Activated naive CD8-positive, alpha-beta T cell treated with anti-CD3 and anti-CD28 coated beads, Interleukin-2, amount 50 U/mL, for 24 hours (primary cell): ENCODE measurements at regions not wholly inside any gene's neighbourhood (a gene's known extent, or its start where the extent isn't known, plus 50 kb on each side); places are given as distances from the start of the nearest gene placed in this dataset.
"Not testable (repeated sequence)": the region's sequence is repeated elsewhere in the genome, so short reads cannot be mapped to it uniquely, and the experiment has no call there.

Experiments
- ATAC-seq: fragments of 150-1000 bp; cut with Tn5 transposase; one replicate; pipeline ENCODE4 v1.10.0; 2021
- DNase-seq: peaks from one replicate; pipeline ENCODE4 v3.0.0; 2021
- H3K27ac Mint-ChIP-seq: one replicate; pipeline ENCODE4 v1.8.0; 2021; ENCODE audit warnings: mild to moderate bottlenecking, mixed read lengths
- H3K27me3 Mint-ChIP-seq: one replicate; pipeline ENCODE4 v1.8.0; 2021; ENCODE audit warnings: mixed read lengths
- H3K36me3 Mint-ChIP-seq: one replicate; pipeline ENCODE4 v1.8.0; 2021; ENCODE audit warnings: low read depth, mixed read lengths
- H3K4me1 Mint-ChIP-seq: one replicate; pipeline ENCODE4 v1.8.0; 2021; ENCODE audit warnings: mixed read lengths
- H3K4me3 Mint-ChIP-seq: one replicate; pipeline ENCODE4 v1.8.0; 2021; ENCODE audit warnings: mild to moderate bottlenecking, moderate library complexity, mixed read lengths
- H3K9me3 Mint-ChIP-seq: one replicate; pipeline ENCODE4 v1.8.0; 2021; ENCODE audit warnings: mixed read lengths

DNA sequence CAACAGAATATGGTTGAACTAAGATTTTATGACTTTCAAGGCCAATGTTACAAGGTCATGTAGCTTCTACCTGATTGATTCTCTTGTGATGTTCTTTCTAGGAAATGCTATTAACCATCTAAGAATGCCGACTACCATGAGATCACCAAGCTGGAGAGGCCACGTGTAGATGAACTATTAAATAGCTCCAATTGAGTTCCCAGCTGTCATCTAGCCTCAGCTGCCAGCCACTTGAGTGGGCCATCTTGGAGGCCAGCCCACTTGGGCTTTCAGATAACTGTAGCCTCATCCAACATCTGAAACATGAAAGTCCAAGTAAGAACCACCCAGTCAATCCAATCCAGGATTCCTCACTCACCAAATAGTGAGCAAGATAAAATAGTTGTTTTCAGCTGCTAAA, 376.9 kb upstream of the TMEFF2 start:
- DNase-seq, result no peak
- no peaks in the 10 kb centered on the region for H3K4me1 Mint-ChIP-seq
- H3K9me3 Mint-ChIP-seq, result peaks cover 8% of the 10 kb centered on the region
- no peak overlapping the region for H3K4me3 Mint-ChIP-seq
- H3K36me3 Mint-ChIP-seq, result no peaks in the 10 kb centered on the region
- no peaks in the 10 kb centered on the region for H3K27me3 Mint-ChIP-seq
- H3K27ac Mint-ChIP-seq, result no peak overlapping the region
- no peak for ATAC-seq

DNA sequence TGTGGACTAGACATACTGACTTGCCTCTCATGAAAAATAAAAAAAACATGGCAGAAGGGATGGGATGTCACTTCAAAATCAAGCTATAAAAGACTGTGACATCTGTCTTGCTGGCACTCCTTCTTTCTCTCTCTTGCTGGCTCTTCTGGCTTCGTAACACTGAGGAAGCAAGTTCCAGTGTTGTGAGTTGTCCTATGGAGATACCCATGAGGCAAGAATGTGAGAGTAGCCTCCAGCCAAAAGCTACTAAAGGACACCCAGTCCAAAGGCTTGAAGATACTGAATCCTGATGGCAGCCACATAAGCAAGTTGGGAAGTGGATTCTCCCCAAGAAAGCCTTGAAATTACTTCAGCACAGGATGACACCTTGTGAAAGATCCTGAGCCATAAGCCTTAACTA, 376.1 kb upstream of the TMEFF2 start:
- no peak overlapping the region for H3K27ac Mint-ChIP-seq
- H3K4me1 Mint-ChIP-seq, result no peaks in the 10 kb centered on the region
- no peaks in the 10 kb centered on the region for H3K36me3 Mint-ChIP-seq
- H3K27me3 Mint-ChIP-seq, result no peaks in the 10 kb centered on the region
- peaks cover 8% of the 10 kb centered on the region for H3K9me3 Mint-ChIP-seq
- ATAC-seq (no peak), DNase-seq (no peak)
- H3K4me3 Mint-ChIP-seq, result no peak overlapping the region

DNA sequence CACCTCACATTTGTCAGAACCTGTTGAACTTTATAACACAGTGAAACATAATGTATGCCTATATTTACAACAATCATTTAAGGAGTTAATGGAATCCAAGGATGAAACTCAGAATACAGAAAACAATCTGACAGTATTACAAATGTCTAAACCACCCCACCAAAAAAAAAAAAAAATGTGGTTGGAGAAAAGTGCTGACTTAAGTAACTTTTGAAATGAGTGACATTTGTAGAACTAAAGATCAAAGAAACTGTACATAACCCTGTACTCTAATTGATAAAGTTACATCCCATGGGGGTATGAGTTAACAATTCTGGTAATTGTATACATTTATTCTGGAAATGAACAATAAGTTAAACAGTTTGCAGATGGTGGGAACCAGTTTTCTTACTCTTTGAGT, 372.1 kb upstream of the TMEFF2 start:
- H3K4me3 Mint-ChIP-seq, result no peak overlapping the region
- DNase-seq, result no peak
- H3K4me1 Mint-ChIP-seq, result no peaks in the 10 kb centered on the region
- H3K9me3 Mint-ChIP-seq, result peaks cover 8% of the 10 kb centered on the region
- ATAC-seq, result no peak
- H3K27me3 Mint-ChIP-seq, result no peaks in the 10 kb centered on the region
- no peak overlapping the region for H3K27ac Mint-ChIP-seq
- no peaks in the 10 kb centered on the region for H3K36me3 Mint-ChIP-seq

DNA sequence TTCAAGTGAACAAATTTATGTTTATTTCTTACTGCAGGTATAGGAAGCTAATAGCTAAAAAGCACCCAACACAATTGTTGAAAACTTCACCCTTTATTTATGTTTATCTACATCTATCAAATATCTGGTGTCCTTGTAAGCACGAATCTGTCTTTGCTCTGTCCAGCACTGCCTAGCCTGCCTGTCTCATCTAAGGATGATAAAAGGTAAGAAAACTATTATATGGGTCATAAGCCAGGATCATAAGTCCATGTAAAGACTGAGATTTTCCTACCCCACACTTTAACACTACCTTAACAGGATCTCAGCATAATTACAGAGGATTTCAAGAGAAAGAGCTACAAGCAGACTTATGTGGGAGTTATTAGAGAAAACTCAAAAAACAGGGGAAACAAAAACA, 365.6 kb upstream of the TMEFF2 start:
- no peak overlapping the region for H3K4me3 Mint-ChIP-seq
- no peak overlapping the region for H3K27ac Mint-ChIP-seq
- ATAC-seq (no peak), DNase-seq (no peak)
- H3K36me3 Mint-ChIP-seq, result no peaks in the 10 kb centered on the region
- no peaks in the 10 kb centered on the region for H3K4me1 Mint-ChIP-seq
- H3K9me3 Mint-ChIP-seq, result no peaks in the 10 kb centered on the region
- no peaks in the 10 kb centered on the region for H3K27me3 Mint-ChIP-seq

DNA sequence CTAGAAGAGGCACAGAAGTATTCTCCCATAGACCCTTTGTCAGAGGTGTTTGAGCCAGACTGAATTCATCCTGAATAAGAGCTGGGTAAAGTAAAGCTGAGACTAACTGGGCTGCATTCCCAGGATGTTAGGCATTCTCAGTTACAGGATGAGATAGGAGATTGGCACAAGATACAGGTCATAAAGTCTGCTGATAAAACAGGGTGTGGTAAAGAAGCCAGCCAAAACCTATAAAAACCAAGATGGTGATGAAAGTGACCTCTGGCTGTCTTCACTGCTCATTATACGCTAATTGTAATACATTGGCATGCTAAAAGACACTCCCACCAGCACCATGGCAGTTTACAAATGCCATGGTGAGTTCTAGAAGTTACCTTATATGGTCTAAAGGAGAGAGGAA, 364.9 kb upstream of the TMEFF2 start:
- no peaks in the 10 kb centered on the region for H3K9me3 Mint-ChIP-seq
- H3K36me3 Mint-ChIP-seq, result no peaks in the 10 kb centered on the region
- H3K4me3 Mint-ChIP-seq, result no peak overlapping the region
- no peaks in the 10 kb centered on the region for H3K27me3 Mint-ChIP-seq
- DNase-seq (no peak), ATAC-seq (no peak)
- no peak overlapping the region for H3K27ac Mint-ChIP-seq
- no peaks in the 10 kb centered on the region for H3K4me1 Mint-ChIP-seq

DNA sequence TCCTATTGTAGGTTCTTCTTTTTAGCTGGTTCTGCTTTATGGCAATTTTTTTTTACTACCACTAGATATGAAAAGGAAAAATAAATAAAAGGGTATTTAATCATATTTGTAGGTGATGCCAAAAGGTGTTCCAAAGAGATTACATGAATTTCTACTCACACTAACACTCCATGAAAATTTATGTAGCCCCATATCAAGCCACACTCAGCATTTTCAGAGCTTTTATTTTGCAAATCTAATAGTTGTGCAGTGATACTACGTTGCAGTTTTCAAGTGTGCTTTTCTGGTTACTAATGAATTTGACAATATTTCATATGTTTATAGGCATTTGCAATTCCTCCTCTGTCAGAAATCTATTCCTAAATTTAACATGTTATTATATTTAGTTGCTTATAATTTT, 363.9 kb upstream of the TMEFF2 start:
- H3K4me1 Mint-ChIP-seq, result no peaks in the 10 kb centered on the region
- no peaks in the 10 kb centered on the region for H3K27me3 Mint-ChIP-seq
- no peak overlapping the region for H3K27ac Mint-ChIP-seq
- no peaks in the 10 kb centered on the region for H3K36me3 Mint-ChIP-seq
- no peaks in the 10 kb centered on the region for H3K9me3 Mint-ChIP-seq
- H3K4me3 Mint-ChIP-seq, result no peak overlapping the region
- ATAC-seq (no peak), DNase-seq (no peak)

DNA sequence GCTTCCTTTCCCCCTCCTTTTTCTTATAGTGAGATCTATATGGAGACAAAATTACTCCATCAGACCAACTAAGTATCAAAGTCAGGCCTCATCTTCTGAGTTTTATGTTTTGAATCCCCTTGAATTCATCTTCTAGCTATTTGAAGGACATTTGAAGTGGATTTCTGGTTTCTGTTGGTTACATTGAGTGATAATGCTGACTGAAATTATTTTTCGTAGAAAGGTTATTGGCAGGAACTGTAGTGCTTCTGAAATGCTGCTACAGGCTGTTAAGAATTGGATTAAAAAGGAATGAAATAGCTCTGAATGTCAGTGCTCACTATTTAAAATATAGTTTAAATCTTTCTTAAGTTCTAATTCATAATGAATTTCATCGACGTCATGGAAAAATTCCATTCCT, 361.0 kb upstream of the TMEFF2 start:
- DNase-seq, result no peak
- H3K4me1 Mint-ChIP-seq, result no peaks in the 10 kb centered on the region
- no peak overlapping the region for H3K4me3 Mint-ChIP-seq
- no peak for ATAC-seq
- no peak overlapping the region for H3K27ac Mint-ChIP-seq
- H3K27me3 Mint-ChIP-seq, result no peaks in the 10 kb centered on the region
- no peaks in the 10 kb centered on the region for H3K9me3 Mint-ChIP-seq
- no peaks in the 10 kb centered on the region for H3K36me3 Mint-ChIP-seq

DNA sequence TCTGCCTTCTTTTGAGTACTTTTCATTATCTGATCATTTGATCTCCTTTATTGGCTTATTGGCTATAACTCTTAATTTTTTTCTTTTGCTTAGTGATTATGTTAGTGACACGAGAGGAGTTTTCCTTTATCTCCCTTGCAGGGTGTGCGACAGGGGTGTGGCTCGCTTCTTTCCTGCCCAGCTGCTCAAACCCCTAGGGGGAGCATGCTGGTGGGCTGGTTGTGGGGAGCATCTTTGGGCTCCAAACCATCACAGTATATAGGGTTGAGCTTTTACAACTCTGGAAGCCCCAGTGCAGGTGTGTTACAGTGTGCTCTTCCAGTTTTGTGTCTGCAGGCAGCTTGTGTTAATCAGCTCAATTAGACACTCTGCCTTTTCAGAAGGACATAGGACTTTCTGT, 357.0 kb upstream of the TMEFF2 start:
- no peak for ATAC-seq
- H3K27ac Mint-ChIP-seq, result no peak overlapping the region
- no peak for DNase-seq
- H3K36me3 Mint-ChIP-seq, result no peaks in the 10 kb centered on the region
- no peaks in the 10 kb centered on the region for H3K4me1 Mint-ChIP-seq
- H3K27me3 Mint-ChIP-seq, result no peaks in the 10 kb centered on the region
- no peak overlapping the region for H3K4me3 Mint-ChIP-seq
- no peaks in the 10 kb centered on the region for H3K9me3 Mint-ChIP-seq

DNA sequence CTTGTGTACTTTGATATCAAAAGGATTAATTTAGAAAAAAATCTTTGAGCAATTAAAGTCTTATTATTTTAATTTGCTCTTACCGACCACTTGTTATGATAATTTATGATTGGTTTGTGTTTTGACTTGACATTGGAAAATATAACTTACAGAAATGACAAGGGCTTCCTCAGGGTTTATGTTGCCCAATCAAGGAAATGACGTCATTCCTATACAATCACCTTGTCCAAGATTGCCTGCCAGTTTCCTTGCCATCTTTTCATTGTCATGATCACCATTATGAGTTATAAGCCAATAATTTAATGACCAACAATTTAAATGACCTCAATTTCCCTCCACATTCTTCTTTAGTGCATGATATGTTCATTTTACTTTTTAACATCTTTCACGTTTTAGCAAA, 351.8 kb upstream of the TMEFF2 start:
- ATAC-seq (no peak), DNase-seq (no peak)
- no peaks in the 10 kb centered on the region for H3K9me3 Mint-ChIP-seq
- no peak overlapping the region for H3K27ac Mint-ChIP-seq
- H3K27me3 Mint-ChIP-seq, result no peaks in the 10 kb centered on the region
- H3K36me3 Mint-ChIP-seq, result no peaks in the 10 kb centered on the region
- H3K4me1 Mint-ChIP-seq, result no peaks in the 10 kb centered on the region
- no peak overlapping the region for H3K4me3 Mint-ChIP-seq

DNA sequence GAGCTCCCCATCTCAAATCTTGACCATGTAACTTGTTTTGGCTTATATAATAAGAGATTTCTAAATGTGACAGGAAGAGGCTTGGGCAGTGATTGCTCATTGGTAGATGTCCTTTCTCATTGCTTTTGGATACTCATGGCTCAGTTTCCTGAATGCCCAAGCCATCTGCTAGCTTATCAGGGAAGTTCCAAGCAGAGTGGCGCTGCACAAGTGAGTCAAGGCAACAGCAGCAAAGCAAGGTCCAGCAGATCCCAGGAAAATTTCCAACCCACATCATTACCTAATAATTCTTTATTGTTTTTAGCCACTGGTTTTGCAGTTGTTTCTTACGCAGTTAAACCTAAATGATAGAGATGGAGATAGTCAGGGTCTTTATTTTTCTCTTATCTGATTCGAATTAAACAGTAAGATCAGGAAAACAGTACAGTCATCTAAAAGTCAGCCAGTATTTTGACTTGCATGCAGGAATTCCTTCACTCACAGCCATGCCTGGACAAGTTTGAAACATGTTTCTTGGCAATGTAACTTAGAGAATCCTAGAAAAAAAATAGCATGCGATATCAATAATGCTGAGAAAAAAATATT, 349.7 kb upstream of the TMEFF2 start:
- Mint-ChIP-seq H3K27ac (no peak overlapping the region), H3K4me3 (no peak overlapping the region), H3K36me3 (no peaks in the 10 kb centered on the region), H3K4me1 (no peaks in the 10 kb centered on the region), H3K9me3 (no peaks in the 10 kb centered on the region), H3K27me3 (no peaks in the 10 kb centered on the region)
- no peak for ATAC-seq
- no peak for DNase-seq

DNA sequence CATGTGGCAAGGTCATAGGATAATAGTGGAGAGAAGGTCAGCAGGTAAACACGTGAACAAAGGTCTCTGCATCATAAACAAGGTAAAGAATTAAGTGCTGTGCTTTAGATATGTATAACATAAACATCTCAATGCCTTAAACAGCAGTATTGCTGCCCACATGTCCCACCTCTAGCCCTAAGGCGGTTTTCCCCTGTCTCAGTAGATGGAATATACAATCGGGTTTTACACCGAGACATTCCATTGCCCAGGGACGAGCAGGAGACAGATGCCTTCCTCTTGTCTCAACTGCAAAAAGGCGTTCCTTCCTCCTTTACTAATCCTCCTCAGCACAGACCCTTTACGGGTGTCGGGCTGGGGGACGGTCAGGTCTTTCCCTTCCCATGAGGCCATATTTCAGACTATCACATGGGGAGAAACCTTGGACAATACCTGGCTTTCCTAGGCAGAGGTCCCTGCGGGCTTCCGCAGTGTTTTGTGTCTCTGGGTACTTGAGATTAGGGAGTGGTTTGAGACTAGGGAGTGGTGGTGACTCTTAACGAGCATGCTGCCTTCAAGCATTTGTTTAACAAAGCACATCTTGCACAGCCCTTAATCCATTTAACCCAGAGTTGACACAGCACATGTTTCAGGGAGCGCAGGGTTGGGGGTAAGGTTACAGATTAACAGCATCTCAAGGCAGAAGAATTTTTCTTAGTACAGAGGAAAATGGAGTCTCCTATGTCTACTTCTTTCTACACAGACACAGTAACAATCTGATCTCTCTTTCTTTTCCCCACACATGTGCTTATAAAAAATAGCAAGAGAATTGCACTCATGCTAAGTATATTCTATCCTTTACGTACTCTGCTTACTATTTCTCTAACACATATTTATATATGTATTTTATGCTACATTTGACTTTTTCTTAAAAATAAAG, 347.7 kb upstream of the TMEFF2 start:
- H3K36me3 Mint-ChIP-seq, H3K27ac Mint-ChIP-seq, H3K27me3 Mint-ChIP-seq, H3K9me3 Mint-ChIP-seq, ATAC-seq, H3K4me1 Mint-ChIP-seq, DNase-seq, H3K4me3 Mint-ChIP-seq: not testable (repeated sequence)

DNA sequence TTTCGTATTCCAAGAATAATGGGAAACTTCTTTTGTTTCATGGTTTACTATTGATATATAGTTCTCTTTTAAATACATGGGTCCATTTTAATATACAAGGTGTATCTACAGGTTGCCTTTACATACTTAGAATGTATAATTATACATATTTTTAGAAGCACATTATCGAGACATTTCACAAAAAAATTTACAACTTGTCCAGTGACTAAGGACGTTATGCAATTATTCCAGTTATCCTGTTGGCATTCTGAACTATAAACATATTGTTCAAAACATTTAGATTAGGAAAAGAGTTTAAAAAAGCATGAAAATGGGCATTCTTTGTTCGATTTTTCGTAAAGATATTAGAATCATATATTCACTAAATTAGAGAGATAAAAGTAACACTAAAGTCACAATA, 344.6 kb upstream of the TMEFF2 start:
- Mint-ChIP-seq H3K27me3 (no peaks in the 10 kb centered on the region), H3K27ac (no peak overlapping the region), H3K4me1 (no peaks in the 10 kb centered on the region), H3K36me3 (no peaks in the 10 kb centered on the region), H3K9me3 (no peaks in the 10 kb centered on the region), H3K4me3 (no peak overlapping the region)
- DNase-seq, result no peak
- no peak for ATAC-seq

DNA sequence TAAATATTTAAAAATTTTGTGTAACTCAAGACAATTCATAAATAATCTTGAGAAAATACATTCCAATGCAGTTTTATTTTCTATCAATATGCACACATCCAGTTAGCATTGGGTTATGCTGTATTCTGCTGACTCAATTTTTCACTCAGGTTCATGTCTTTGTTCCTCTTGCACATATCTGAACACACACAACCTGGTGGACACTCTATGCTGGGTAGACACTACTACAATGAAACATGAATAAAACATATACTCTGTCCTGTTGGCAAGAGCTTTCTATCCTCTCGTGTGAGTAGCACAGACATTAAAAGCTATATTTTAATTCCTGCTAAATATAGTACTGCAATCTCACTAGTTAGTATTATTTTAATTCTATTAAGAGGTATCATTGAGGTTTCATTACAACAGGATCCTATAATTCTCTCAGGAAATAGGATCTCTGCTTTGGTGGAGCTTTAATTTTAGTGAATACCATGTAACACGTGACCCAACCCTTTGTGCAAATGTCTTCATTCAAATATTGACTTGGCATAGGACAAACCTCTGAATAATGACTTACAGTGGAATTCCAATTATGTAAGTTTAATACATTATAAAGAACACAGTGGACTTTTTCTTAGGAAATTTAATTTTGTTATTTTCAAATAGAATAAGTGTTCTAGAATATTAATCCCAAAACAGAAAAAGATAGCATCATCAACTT, 342.3 kb upstream of the TMEFF2 start:
- H3K27ac Mint-ChIP-seq, result no peak overlapping the region
- no peaks in the 10 kb centered on the region for H3K36me3 Mint-ChIP-seq
- H3K4me3 Mint-ChIP-seq, result no peak overlapping the region
- H3K27me3 Mint-ChIP-seq, result no peaks in the 10 kb centered on the region
- no peak for ATAC-seq
- no peaks in the 10 kb centered on the region for H3K9me3 Mint-ChIP-seq
- no peaks in the 10 kb centered on the region for H3K4me1 Mint-ChIP-seq
- DNase-seq, result no peak

DNA sequence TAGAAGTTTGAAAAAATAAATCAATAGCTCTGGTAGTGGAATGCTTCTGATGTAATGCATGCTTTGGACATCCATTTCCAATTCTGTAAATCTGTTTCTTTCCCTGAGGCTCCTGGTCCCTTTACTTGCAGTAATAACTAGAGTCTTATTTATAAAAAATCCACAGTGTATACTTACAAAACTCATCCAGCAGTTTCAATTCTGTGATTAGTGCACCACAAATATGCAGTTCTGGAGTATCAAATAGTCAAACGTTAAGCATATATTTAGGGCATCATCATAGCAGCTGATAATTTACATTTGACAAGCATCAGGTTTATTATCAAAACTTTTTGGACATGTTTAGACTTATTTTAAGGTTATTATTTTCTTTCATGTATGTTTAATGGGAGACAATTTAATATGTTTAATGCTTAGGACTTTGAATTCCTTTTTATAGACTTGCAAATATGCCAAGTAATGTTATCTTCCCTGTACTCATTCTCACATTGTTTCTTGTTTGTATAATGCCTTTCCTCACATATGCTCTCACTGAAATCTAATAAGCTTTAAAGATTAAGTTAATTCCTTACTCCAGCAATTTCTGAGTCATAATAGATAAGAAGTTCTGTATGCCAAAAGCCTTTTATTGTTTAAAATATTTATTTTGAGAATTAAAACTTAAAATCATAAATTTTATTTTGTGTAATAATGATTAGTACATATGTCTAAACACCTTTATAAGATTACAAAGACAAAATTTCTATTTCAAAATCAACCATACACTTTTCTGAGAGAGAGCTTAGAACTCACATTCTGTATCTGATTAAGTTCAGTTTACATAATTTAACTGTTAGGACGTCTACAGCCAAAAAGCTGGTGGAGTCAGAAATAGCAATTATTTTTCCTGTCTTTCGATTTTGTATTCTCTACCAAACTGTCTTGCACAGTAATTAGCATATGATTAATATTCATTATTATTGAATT, 341.5 kb upstream of the TMEFF2 start:
- Mint-ChIP-seq H3K9me3 (no peaks in the 10 kb centered on the region), H3K4me1 (no peaks in the 10 kb centered on the region), H3K4me3 (no peak overlapping the region), H3K27me3 (no peaks in the 10 kb centered on the region), H3K27ac (no peak overlapping the region), H3K36me3 (no peaks in the 10 kb centered on the region)
- ATAC-seq, result no peak
- no peak for DNase-seq
